ENCODE measurements at regions not wholly inside any gene's neighbourhood (a gene's known extent, or its start where the extent isn't known, plus 50 kb on each side); places are given as distances from the start of the nearest gene placed in this dataset.

GRCh38 chr13:84400706-84401105 lies 518.4 kb upstream of the SLITRK1 start:
- no peak for DNase-seq
- intact Hi-C loops (cut with DNase I; ENCODE audit: low total_unique reads): no loop called here
- WGBS, 5 donors: 46 to 76% (median 65%) methylated on average over 2 of the region's 2 CpGs

GRCh38 chr13:84399320-84400085 lies 517.2 kb upstream of the SLITRK1 start:
- Histone ChIP-seq H3K27ac (no peak overlapping the region), H3K27me3 (replicated peaks in 1 of 7) (no peaks in the 10 kb centered on the region), H3K36me3 (no peaks in the 10 kb centered on the region), H3K4me3 (no peak overlapping the region), H3K4me1 (no peaks in the 10 kb centered on the region), H3K9me3 (peaks cover 0 to 37% (median 28%) of the 10 kb centered on the region in 8 donors)
- DNase-seq: no peak
- intact Hi-C loops (cut with DNase I; ENCODE audit: low total_unique reads): no loop called here
- TF ChIP-seq POLR2AphosphoS5 (IDR thresholded peaks at IDR 0.05) (no peak), POLR2A (IDR thresholded peaks at IDR 0.05) (no peak)
- TF ChIP-seq, protein P1, sequence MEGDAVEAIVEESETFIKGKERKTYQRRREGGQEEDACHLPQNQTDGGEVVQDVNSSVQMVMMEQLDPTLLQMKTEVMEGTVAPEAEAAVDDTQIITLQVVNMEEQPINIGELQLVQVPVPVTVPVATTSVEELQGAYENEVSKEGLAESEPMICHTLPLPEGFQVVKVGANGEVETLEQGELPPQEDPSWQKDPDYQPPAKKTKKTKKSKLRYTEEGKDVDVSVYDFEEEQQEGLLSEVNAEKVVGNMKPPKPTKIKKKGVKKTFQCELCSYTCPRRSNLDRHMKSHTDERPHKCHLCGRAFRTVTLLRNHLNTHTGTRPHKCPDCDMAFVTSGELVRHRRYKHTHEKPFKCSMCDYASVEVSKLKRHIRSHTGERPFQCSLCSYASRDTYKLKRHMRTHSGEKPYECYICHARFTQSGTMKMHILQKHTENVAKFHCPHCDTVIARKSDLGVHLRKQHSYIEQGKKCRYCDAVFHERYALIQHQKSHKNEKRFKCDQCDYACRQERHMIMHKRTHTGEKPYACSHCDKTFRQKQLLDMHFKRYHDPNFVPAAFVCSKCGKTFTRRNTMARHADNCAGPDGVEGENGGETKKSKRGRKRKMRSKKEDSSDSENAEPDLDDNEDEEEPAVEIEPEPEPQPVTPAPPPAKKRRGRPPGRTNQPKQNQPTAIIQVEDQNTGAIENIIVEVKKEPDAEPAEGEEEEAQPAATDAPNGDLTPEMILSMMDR (IDR thresholded peaks at IDR 0.05 in 8 of 11, conservative IDR thresholded peaks at IDR 0.05 in 3 of 11): no peak
- WGBS, 5 donors: 72 to 87% (median 75%) methylated on average over 7 of the region's 7 CpGs

More at GRCh38 chr13:84400706-84401105, 518.4 kb upstream of the SLITRK1 start:
- no peaks in the 10 kb centered on the region for H3K4me1 ChIP-seq
- H3K9me3 ChIP-seq: peaks cover 0 to 27% (median 22%) of the 10 kb centered on the region in 8 donors
- no peak overlapping the region for H3K27ac ChIP-seq
- TF ChIP-seq, protein P1 (IDR thresholded peaks at IDR 0.05 in 8 of 11, conservative IDR thresholded peaks at IDR 0.05 in 3 of 11): no peak
- no peak for TF ChIP-seq POLR2A (IDR thresholded peaks at IDR 0.05)
- no peak for TF ChIP-seq POLR2AphosphoS5 (IDR thresholded peaks at IDR 0.05)
- H3K27me3 ChIP-seq (replicated peaks in 1 of 7): no peaks in the 10 kb centered on the region
- H3K36me3 ChIP-seq: no peaks in the 10 kb centered on the region
- H3K4me3 ChIP-seq: no peak overlapping the region

- no peak for DNase-seq
- Histone ChIP-seq H3K27ac (no peak overlapping the region), H3K4me3 (no peak overlapping the region), H3K27me3 (replicated peaks in 1 of 7) (no peaks in the 10 kb centered on the region), H3K4me1 (no peaks in the 10 kb centered on the region), H3K9me3 (peaks cover 3 to 72% (median 47%) of the 10 kb centered on the region in 8 donors), H3K36me3 (no peaks in the 10 kb centered on the region)
- intact Hi-C loops (cut with DNase I; ENCODE audit: low total_unique reads): no loop called here
- TF ChIP-seq POLR2A (IDR thresholded peaks at IDR 0.05) (no peak), POLR2AphosphoS5 (IDR thresholded peaks at IDR 0.05) (no peak)
- TF ChIP-seq, protein P1 (IDR thresholded peaks at IDR 0.05 in 8 of 11, conservative IDR thresholded peaks at IDR 0.05 in 3 of 11): no peak
- 70 to 84% (median 80%) methylated on average over 4 of the region's 4 CpGs for WGBS, 5 donors
Measured at GRCh38 chr13:84393981-84394625, 511.8 kb upstream of the SLITRK1 start.

DNA sequence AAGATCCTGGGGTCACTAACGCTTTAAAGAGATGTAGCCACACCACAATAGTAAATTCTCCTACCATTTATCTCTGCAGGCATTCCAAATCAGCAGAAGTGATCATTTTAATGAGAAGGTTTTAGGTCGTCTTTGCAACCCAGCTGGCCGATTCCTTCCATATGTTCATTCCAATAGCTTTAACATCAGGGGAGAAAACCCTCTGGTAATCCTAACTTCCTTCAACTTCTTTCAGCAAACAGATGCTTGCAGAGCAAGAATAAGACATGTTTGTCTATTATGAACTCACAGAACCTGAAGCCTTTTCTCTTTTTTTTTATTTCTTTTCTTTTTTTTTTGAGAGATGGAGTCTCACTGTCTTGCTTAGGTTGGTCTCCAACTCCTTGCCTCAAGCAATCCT lies 498.6 kb upstream of the SLITRK1 start:
- TF ChIP-seq POLR2A (IDR thresholded peaks at IDR 0.05): no peak
- TF ChIP-seq POLR2AphosphoS5 (IDR thresholded peaks at IDR 0.05): no peak
- TF ChIP-seq, protein P1 (IDR thresholded peaks at IDR 0.05 in 8 of 11, conservative IDR thresholded peaks at IDR 0.05 in 3 of 11): no peak
- Histone ChIP-seq H3K9me3 (peaks cover 0 to 25% (median 16%) of the 10 kb centered on the region in 8 donors), H3K27ac (no peak overlapping the region), H3K4me1 (no peaks in the 10 kb centered on the region), H3K36me3 (no peaks in the 10 kb centered on the region), H3K27me3 (replicated peaks in 1 of 7) (no peaks in the 10 kb centered on the region), H3K4me3 (no peak overlapping the region)
- DNase-seq: no peak
- 61 to 76% (median 70%) methylated on average over 3 of the region's 3 CpGs for WGBS, 5 donors
- intact Hi-C loops (cut with DNase I; ENCODE audit: low total_unique reads): no loop called here
